WTC11 (cell line): ENCODE measurements at regions not wholly inside any gene's neighbourhood (a gene's known extent, or its start where the extent isn't known, plus 50 kb on each side); places are given as distances from the start of the nearest gene placed in this dataset.

Experiments
- ATAC-seq: fragments of 200-7000 bp; cut with Tn5 transposase; 2 replicates; pipeline ENCODE4 v1.10.0; 2021; ENCODE audit warnings: mild to moderate bottlenecking, moderate library complexity
- CTCF ChIA-PET: fragments of 300-600 bp; sonication (Branson Sonifier 250); formaldehyde crosslinking; loops from one replicate; lab custom pipeline; 2021; ENCODE audit warnings: antibody characterized with exemption; lab: Charles Lee
- POLR2A ChIA-PET: fragments of 350-600 bp; sonication (Branson Sonifier 250); formaldehyde crosslinking; loops from one replicate; lab custom pipeline; 2021; ENCODE audit warnings: antibody characterized with exemption; lab: Charles Lee
- DNase-seq: peaks from one replicate; pipeline ENCODE4 v3.0.0; 2021; ENCODE audit warnings: low spot score
- H3K27ac Mint-ChIP-seq: 2 replicates; pipeline ENCODE4 v1.8.0; 2021; ENCODE audit warnings: mixed read lengths
- H3K27me3 Mint-ChIP-seq: 2 replicates; pipeline ENCODE4 v1.8.0; 2021; ENCODE audit warnings: low read depth, mild to moderate bottlenecking, moderate library complexity, mixed read lengths
- H3K36me3 Mint-ChIP-seq: 2 replicates; pipeline ENCODE4 v1.8.0; 2021; ENCODE audit warnings: mixed read lengths
- H3K4me1 Mint-ChIP-seq: 2 replicates; pipeline ENCODE4 v1.8.0; 2022; ENCODE audit warnings: mixed read lengths
- H3K4me3 Mint-ChIP-seq: 2 replicates; pipeline ENCODE4 v1.8.0; 2021; ENCODE audit warnings: mild to moderate bottlenecking, moderate library complexity, mixed read lengths
- H3K9me3 Mint-ChIP-seq: 2 replicates; pipeline ENCODE4 v1.8.0; 2021; ENCODE audit warnings: mixed read lengths
- AR ChIP-seq: fragments of 250-450 bp; sonication (Bioruptor Pico); IDR thresholded peaks from 2 replicates; pipeline ENCODE4 v1.9.0; 2021; ENCODE audit warnings: mild to moderate bottlenecking
- ARID4B ChIP-seq: sonication (generic); formaldehyde crosslinking; IDR thresholded peaks from 2 replicates; pipeline ENCODE4 v1.8.0; 2023; ENCODE audit warnings: missing genetic modification reagents, mild to moderate bottlenecking, borderline replicate concordance
- ATF1 ChIP-seq: sonication (generic); formaldehyde crosslinking; IDR thresholded peaks from 2 replicates; pipeline ENCODE4 v1.8.1; 2023; ENCODE audit warnings: mild to moderate bottlenecking, moderate library complexity, missing genetic modification reagents
- E2F1 ChIP-seq: sonication (generic); formaldehyde crosslinking; IDR thresholded peaks from 2 replicates; pipeline ENCODE4 v1.8.0; 2022; ENCODE audit warnings: mild to moderate bottlenecking, missing genetic modification reagents
- E2F5 ChIP-seq: sonication (generic); formaldehyde crosslinking; IDR thresholded peaks from 2 replicates; pipeline ENCODE4 v1.8.1; 2022; ENCODE audit warnings: mild to moderate bottlenecking, moderate library complexity, missing genetic modification reagents
- ELF4 ChIP-seq: sonication (generic); formaldehyde crosslinking; IDR thresholded peaks from 2 replicates; pipeline ENCODE4 v1.8.1; 2022; ENCODE audit warnings: low read depth, mild to moderate bottlenecking, moderate library complexity, missing genetic modification reagents
- GRHL2 ChIP-seq: fragments of 250-450 bp; sonication (Bioruptor Pico); IDR thresholded peaks from 2 replicates; pipeline ENCODE4 v1.8.0; 2022; ENCODE audit warnings: mild to moderate bottlenecking, moderate library complexity; ENCODE audit not compliant: insufficient replicate concordance, severe bottlenecking
- JAZF1 ChIP-seq: fragments of 250-450 bp; sonication (Bioruptor Pico); IDR thresholded peaks from 2 replicates; pipeline ENCODE4 v1.9.0; 2021; ENCODE audit warnings: moderate library complexity, mild to moderate bottlenecking, inconsistent platforms
- JUN ChIP-seq: sonication (generic); formaldehyde crosslinking; IDR thresholded peaks from 2 replicates; pipeline ENCODE4 v1.8.0; 2023; ENCODE audit warnings: mild to moderate bottlenecking, missing genetic modification reagents
- NR1H2 ChIP-seq: sonication (generic); formaldehyde crosslinking; IDR thresholded peaks from 2 replicates; pipeline ENCODE4 v1.9.0; 2021; ENCODE audit warnings: mild to moderate bottlenecking, moderate library complexity, missing genetic modification reagents
- NR2C2 ChIP-seq: sonication (generic); formaldehyde crosslinking; IDR thresholded peaks from 2 replicates; pipeline ENCODE4 v1.8.0; 2022; ENCODE audit warnings: mild to moderate bottlenecking, missing genetic modification reagents
- NR3C1 ChIP-seq: sonication (generic); formaldehyde crosslinking; conservative IDR thresholded peaks from 2 replicates; pipeline ENCODE4 v1.8.1; 2023; ENCODE audit warnings: low read depth, mild to moderate bottlenecking, missing genetic modification reagents
- RORB ChIP-seq: fragments of 250-450 bp; sonication (Bioruptor Pico); IDR thresholded peaks from 2 replicates; pipeline ENCODE4 v1.9.0; 2021; ENCODE audit warnings: mild to moderate bottlenecking
- SMAD3 ChIP-seq: sonication (generic); formaldehyde crosslinking; IDR thresholded peaks from 2 replicates; pipeline ENCODE4 v1.8.0; 2022; ENCODE audit warnings: missing genetic modification reagents, mild to moderate bottlenecking, borderline replicate concordance
- STAT6 ChIP-seq: sonication (generic); formaldehyde crosslinking; conservative IDR thresholded peaks from 2 replicates; pipeline ENCODE4 v1.8.1; 2023; ENCODE audit warnings: mild to moderate bottlenecking, low read depth, missing genetic modification reagents, moderate library complexity
- ZMAT4 ChIP-seq: fragments of 250-450 bp; sonication (Bioruptor Pico); IDR thresholded peaks from 2 replicates; pipeline ENCODE4 v1.9.0; 2021; ENCODE audit warnings: mild to moderate bottlenecking
- ZNF121 ChIP-seq: sonication (generic); formaldehyde crosslinking; IDR thresholded peaks from 2 replicates; pipeline ENCODE4 v1.8.0; 2023; ENCODE audit warnings: missing genetic modification reagents
- ZNF263 ChIP-seq: sonication (generic); formaldehyde crosslinking; IDR thresholded peaks from 2 replicates; pipeline ENCODE4 v1.8.1; 2022; ENCODE audit warnings: low read depth, mild to moderate bottlenecking, moderate library complexity, missing genetic modification reagents
- ZNF671 ChIP-seq: fragments of 250-450 bp; sonication (Bioruptor Pico); IDR thresholded peaks from 2 replicates; pipeline ENCODE4 v1.8.0; 2021; ENCODE audit warnings: mild to moderate bottlenecking
- TF ChIP-seq, protein P1 (sequence below): sonication (generic); formaldehyde crosslinking; conservative IDR thresholded peaks from 2 replicates; pipeline ENCODE4 v1.8.1; 2022; ENCODE audit warnings: mild to moderate bottlenecking, missing genetic modification reagents
- TF ChIP-seq, protein P2 (sequence below): fragments of 250-450 bp; sonication (Bioruptor Pico); IDR thresholded peaks from 2 replicates; pipeline ENCODE4 v2.1.2; 2022; ENCODE audit warnings: mild to moderate bottlenecking, moderate library complexity
- TF ChIP-seq, protein P3 (sequence below): sonication (generic); formaldehyde crosslinking; IDR thresholded peaks from 2 replicates; pipeline ENCODE4 v1.8.1; 2023; ENCODE audit warnings: mild to moderate bottlenecking, missing genetic modification reagents, moderate library complexity

- TF ChIP-seq GRHL2 (CRISPR knock-in tag), result no peak
- TF ChIP-seq JAZF1 (CRISPR knock-in tag), result no peak
- TF ChIP-seq, protein P1, sequence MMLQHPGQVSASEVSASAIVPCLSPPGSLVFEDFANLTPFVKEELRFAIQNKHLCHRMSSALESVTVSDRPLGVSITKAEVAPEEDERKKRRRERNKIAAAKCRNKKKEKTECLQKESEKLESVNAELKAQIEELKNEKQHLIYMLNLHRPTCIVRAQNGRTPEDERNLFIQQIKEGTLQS (CRISPR knock-in tag), result no peak
- TF ChIP-seq JUN (CRISPR knock-in tag), result no peak
- TF ChIP-seq NR3C1 (CRISPR knock-in tag), result no peak
- no peak for TF ChIP-seq ZNF671 (CRISPR knock-in tag)
- TF ChIP-seq STAT6 (CRISPR knock-in tag), result no peak
Observed at GRCh38 chr5:9905661-9906060, 275.5 kb upstream of the TAS2R1 start (continued).

- H3K27ac Mint-ChIP-seq, result no peak overlapping the region
- POLR2A ChIA-PET, result no interaction called here
- H3K27me3 Mint-ChIP-seq, result no peaks in the 10 kb centered on the region
- H3K36me3 Mint-ChIP-seq, result no peaks in the 10 kb centered on the region
- H3K4me3 Mint-ChIP-seq, result no peak overlapping the region
- DNase-seq (no peak), ATAC-seq (no peak)
- H3K4me1 Mint-ChIP-seq, result no peaks in the 10 kb centered on the region
- CTCF ChIA-PET, result interaction anchor here (1.0 kb wide), 1 partner anchor 127 kb away, joined by 4 read pairs; no protein-coding TSS in a partner anchor
- H3K9me3 Mint-ChIP-seq, result no peaks in the 10 kb centered on the region
- TF ChIP-seq ELF4 (CRISPR knock-in tag) (no peak), E2F1 (CRISPR knock-in tag) (no peak), ZNF121 (CRISPR knock-in tag) (no peak), ATF1 (CRISPR knock-in tag) (no peak), NR2C2 (CRISPR knock-in tag) (no peak), NR1H2 (CRISPR knock-in tag) (no peak), ZMAT4 (no peak), ARID4B (CRISPR knock-in tag) (no peak), RORB (CRISPR knock-in tag) (no peak), ZNF263 (CRISPR knock-in tag) (no peak), SMAD3 (CRISPR knock-in tag) (no peak), E2F5 (CRISPR knock-in tag) (no peak), AR (CRISPR knock-in tag) (no peak)
- TF ChIP-seq, protein P2, sequence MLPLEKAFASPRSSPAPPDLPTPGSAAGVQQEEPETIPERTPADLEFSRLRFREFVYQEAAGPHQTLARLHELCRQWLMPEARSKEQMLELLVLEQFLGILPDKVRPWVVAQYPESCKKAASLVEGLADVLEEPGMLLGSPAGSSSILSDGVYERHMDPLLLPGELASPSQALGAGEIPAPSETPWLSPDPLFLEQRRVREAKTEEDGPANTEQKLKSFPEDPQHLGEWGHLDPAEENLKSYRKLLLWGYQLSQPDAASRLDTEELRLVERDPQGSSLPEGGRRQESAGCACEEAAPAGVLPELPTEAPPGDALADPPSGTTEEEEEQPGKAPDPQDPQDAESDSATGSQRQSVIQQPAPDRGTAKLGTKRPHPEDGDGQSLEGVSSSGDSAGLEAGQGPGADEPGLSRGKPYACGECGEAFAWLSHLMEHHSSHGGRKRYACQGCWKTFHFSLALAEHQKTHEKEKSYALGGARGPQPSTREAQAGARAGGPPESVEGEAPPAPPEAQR, result no peak
- TF ChIP-seq, protein P3, sequence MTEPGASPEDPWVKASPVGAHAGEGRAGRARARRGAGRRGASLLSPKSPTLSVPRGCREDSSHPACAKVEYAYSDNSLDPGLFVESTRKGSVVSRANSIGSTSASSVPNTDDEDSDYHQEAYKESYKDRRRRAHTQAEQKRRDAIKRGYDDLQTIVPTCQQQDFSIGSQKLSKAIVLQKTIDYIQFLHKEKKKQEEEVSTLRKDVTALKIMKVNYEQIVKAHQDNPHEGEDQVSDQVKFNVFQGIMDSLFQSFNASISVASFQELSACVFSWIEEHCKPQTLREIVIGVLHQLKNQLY, result no peak
Observed at GRCh38 chr5:9903801-9904200, 273.6 kb upstream of the TAS2R1 start.
